Neuronal stem cell (in vitro differentiated cells): ENCODE measurements at regions not wholly inside any gene's neighbourhood (a gene's known extent, or its start where the extent isn't known, plus 50 kb on each side); places are given as distances from the start of the nearest gene placed in this dataset.

Experiments
- DNase-seq: peaks from one replicate; pipeline ENCODE4 v3.0.0-alpha.2; 2013; ENCODE audit warnings: low spot score
- H2AFZ ChIP-seq: one replicate; pipeline ENCODE4 v1.6.1; 2013; ENCODE audit warnings: mild to moderate bottlenecking, low read length, inconsistent platforms
- H2AK5ac ChIP-seq: 2 replicates; pipeline ENCODE4 v1.6.1; 2013; ENCODE audit warnings: low read depth, mild to moderate bottlenecking, inconsistent platforms, low read length, moderate library complexity, mixed read lengths
- H2BK120ac ChIP-seq: 2 replicates; pipeline ENCODE4 v1.6.1; 2013; ENCODE audit warnings: low read depth, mild to moderate bottlenecking, inconsistent platforms, low read length, moderate library complexity, mixed read lengths
- H2BK12ac ChIP-seq: one replicate; pipeline ENCODE4 v1.6.1; 2013; ENCODE audit warnings: low read length, inconsistent platforms
- H2BK15ac ChIP-seq: 2 replicates; pipeline ENCODE4 v1.6.1; 2013; ENCODE audit warnings: mild to moderate bottlenecking, low read length, inconsistent platforms, mixed read lengths
- H2BK5ac ChIP-seq: one replicate; pipeline ENCODE4 v1.6.1; 2013; ENCODE audit warnings: inconsistent platforms, mild to moderate bottlenecking, low read length, moderate library complexity
- H3K14ac ChIP-seq: one replicate; pipeline ENCODE4 v1.6.1; 2013; ENCODE audit warnings: low read length, inconsistent platforms
- H3K18ac ChIP-seq: 2 replicates; pipeline ENCODE4 v1.6.1; 2013; ENCODE audit warnings: low read length, inconsistent platforms
- H3K23ac ChIP-seq: 2 replicates; pipeline ENCODE4 v1.6.1; 2013; ENCODE audit warnings: low read depth, mild to moderate bottlenecking, mixed read lengths, low read length, inconsistent platforms; ENCODE audit not compliant: poor library complexity
- H3K27ac ChIP-seq: replicated peaks from 3 replicates; pipeline ENCODE4 v1.5.1; 2013; ENCODE audit warnings: low read length, inconsistent platforms
- H3K27me3 ChIP-seq, 3 experiments: 2 replicates each; pipeline ENCODE4 v1.6.1; 2013; ENCODE audit warnings: low read length in 3 of 3, mild to moderate bottlenecking in 2 of 3, inconsistent platforms in 1 of 3, low read depth in 1 of 3, mixed read lengths in 1 of 3, moderate library complexity in 1 of 3; ENCODE audit not compliant: control insufficient read depth in 3 of 3, insufficient read depth in 3 of 3
- H3K36me3 ChIP-seq, 2 donors: replicated peaks in 1 of 2; 2 replicates each; pipeline ENCODE4 v1.6.1; 2013; ENCODE audit warnings: low read length in 2 of 2; ENCODE audit not compliant: control insufficient read depth in 2 of 2, insufficient read depth in 2 of 2
- H3K4ac ChIP-seq: 2 replicates; pipeline ENCODE4 v1.6.1; 2013; ENCODE audit warnings: inconsistent platforms, mild to moderate bottlenecking, low read length, moderate library complexity
- H3K4me1 ChIP-seq, 2 donors: 1 replicate in 1 of 2; 2 replicates in 1 of 2; pipeline ENCODE4 v1.6.1; 2013; ENCODE audit warnings: low read length in 2 of 2, low read depth in 1 of 2; ENCODE audit not compliant: control insufficient read depth in 2 of 2, insufficient read depth in 1 of 2
- H3K4me2 ChIP-seq: one replicate; pipeline ENCODE4 v1.6.1; 2013; ENCODE audit warnings: mild to moderate bottlenecking, low read length, inconsistent platforms; ENCODE audit not compliant: insufficient read depth, poor library complexity, severe bottlenecking
- H3K4me3 ChIP-seq, 2 donors: 2 replicates each; pipeline ENCODE4 v1.5.1; 2013; ENCODE audit warnings: low read length in 2 of 2, mild to moderate bottlenecking in 2 of 2, inconsistent platforms in 1 of 2, moderate library complexity in 1 of 2
- H3K79me1 ChIP-seq: one replicate; pipeline ENCODE4 v1.6.1; 2013; ENCODE audit warnings: low read depth, mild to moderate bottlenecking, inconsistent platforms, low read length, moderate library complexity
- H3K9ac ChIP-seq: one replicate; pipeline ENCODE4 v1.6.1; 2013; ENCODE audit warnings: mild to moderate bottlenecking, low read depth, low read length, inconsistent platforms; ENCODE audit not compliant: poor library complexity
- H3K9me3 ChIP-seq, 2 donors: replicated peaks in 1 of 2; 2 replicates each; pipeline versions ENCODE3 to v1.6.1; 2013; ENCODE audit warnings: low read length in 2 of 2, mild to moderate bottlenecking in 2 of 2, inconsistent platforms in 1 of 2, low read depth in 1 of 2, mixed read lengths in 1 of 2, moderate library complexity in 1 of 2; ENCODE audit not compliant: control insufficient read depth in 2 of 2, insufficient read depth in 1 of 2
- H4K8ac ChIP-seq: one replicate; pipeline ENCODE4 v1.6.1; 2013; ENCODE audit warnings: low read depth, mild to moderate bottlenecking, inconsistent platforms, low read length, moderate library complexity
- H4K91ac ChIP-seq: one replicate; pipeline ENCODE4 v1.6.1; 2013; ENCODE audit warnings: low read length, low read depth, mild to moderate bottlenecking, inconsistent platforms; ENCODE audit not compliant: poor library complexity
- WGBS, 2 donors: extraction: QIAGEN DNeasy Blood & Tissue Kit; methylation state at CpG; one replicate each; pipeline ENCODE4 v1.1.7; 2013; ENCODE audit warnings: missing lambda C conversion rate in 2 of 2, mixed read lengths in 1 of 2; ENCODE audit not compliant: insufficient read length in 2 of 2, insufficient replicate concordance in 1 of 2; ENCODE audit errors: extremely low coverage in 2 of 2; 5-methylcytosine and 5-hydroxymethylcytosine counted together

DNA sequence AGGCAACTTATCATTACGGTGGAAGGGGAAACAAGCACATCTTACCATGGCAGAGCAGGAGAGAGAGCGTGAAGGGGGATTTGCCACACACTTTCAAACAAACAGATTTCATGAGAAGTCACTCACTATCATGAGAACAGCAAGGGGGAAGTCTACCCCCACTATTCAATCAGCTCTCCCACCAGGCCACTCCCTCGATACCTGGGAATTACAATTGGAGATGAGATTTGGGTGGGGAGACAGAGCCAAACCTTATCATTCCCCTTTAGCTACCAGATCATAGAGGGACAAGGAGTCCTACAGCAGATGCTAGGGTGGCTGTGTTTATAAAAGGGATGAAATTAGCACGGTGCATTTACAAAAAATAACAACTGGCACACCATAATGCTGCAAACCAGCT, 2149.4 kb upstream of the ACO1 start:
- H3K27me3 ChIP-seq: no peaks in the 10 kb centered on the region
- no peak overlapping the region for H3K18ac ChIP-seq
- no peaks in the 10 kb centered on the region for H3K9me3 ChIP-seq
- no peak overlapping the region for H3K27ac ChIP-seq
- H4K8ac ChIP-seq: no peak overlapping the region
- no peak overlapping the region for H2BK5ac ChIP-seq
- H3K23ac ChIP-seq: no peak overlapping the region
- H2AK5ac ChIP-seq: no peak overlapping the region
- H2AFZ ChIP-seq: peak overlapping the region; percentile 22
- H3K4me2 ChIP-seq: no peak overlapping the region
- no peak overlapping the region for H3K4ac ChIP-seq
- no CpG with 5 or more reads among the region's 4 CpGs for WGBS, 2 donors
- H3K9ac ChIP-seq: no peak overlapping the region
- no peaks in the 10 kb centered on the region for H3K4me1 ChIP-seq
- no peak overlapping the region for H3K14ac ChIP-seq
- no peak overlapping the region for H3K4me3 ChIP-seq
- H2BK12ac ChIP-seq: no peak overlapping the region
- no peak overlapping the region for H2BK120ac ChIP-seq
- H4K91ac ChIP-seq: no peak overlapping the region
- DNase-seq: no peak
- H3K79me1 ChIP-seq: no peaks in the 10 kb centered on the region
- no peak overlapping the region for H2BK15ac ChIP-seq
- no peaks in the 10 kb centered on the region for H3K36me3 ChIP-seq

DNA sequence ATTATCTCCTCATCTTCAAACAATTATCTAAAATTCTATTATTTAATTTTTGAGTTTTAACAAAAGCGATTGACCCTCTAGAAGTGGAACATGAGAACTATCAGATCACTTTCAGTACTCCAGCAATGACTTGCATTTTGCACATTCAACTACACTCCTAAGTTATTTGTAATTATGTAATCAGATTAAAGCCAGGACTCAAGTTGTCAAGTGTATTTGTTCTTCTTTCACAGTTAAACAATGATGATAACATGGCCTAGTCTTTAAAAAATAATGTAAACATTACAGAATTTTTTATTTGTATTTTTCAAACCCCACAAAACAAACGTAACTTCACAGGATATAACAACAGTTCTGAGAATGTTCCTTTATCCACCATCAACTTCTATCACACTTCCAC, 2148.9 kb upstream of the ACO1 start:
- Histone ChIP-seq H3K9me3 (no peaks in the 10 kb centered on the region), H3K27ac (no peak overlapping the region), H3K4me2 (no peak overlapping the region), H3K4ac (no peak overlapping the region), H3K9ac (no peak overlapping the region), H3K4me3 (no peak overlapping the region), H3K23ac (no peak overlapping the region), H3K27me3 (no peaks in the 10 kb centered on the region), H2AK5ac (no peak overlapping the region), H2BK120ac (no peak overlapping the region), H3K4me1 (no peaks in the 10 kb centered on the region), H4K8ac (no peak overlapping the region), H2AFZ (no peak overlapping the region), H4K91ac (no peak overlapping the region), H3K14ac (no peak overlapping the region), H2BK15ac (no peak overlapping the region), H2BK12ac (no peak overlapping the region), H3K79me1 (no peaks in the 10 kb centered on the region), H2BK5ac (no peak overlapping the region), H3K36me3 (no peaks in the 10 kb centered on the region), H3K18ac (no peak overlapping the region)
- DNase-seq: no peak
- WGBS, 2 donors: no CpG with 5 or more reads among the region's 2 CpGs

DNA sequence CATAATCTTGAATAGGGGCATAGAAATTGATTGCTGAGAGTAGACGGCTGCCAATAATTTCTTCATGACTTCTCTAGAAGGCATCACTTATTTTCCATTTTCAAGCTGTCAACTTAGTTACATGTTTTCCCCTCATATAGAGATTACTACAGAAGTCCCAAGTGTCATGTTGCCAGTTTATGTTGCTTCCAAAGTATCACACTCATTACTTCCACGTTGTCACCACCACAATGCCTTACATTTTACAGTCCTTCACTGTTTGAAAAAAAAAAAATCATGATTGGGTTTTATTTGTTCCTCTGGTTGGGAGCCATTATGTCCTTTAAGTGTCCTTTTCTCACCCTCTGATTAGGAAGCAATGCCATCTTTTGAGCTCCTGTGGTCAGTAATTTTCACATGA, 2144.6 kb upstream of the ACO1 start:
- Histone ChIP-seq H2BK5ac (no peak overlapping the region), H3K27me3 (no peaks in the 10 kb centered on the region), H3K9me3 (no peaks in the 10 kb centered on the region), H2AK5ac (no peak overlapping the region), H3K27ac (no peak overlapping the region), H2BK12ac (no peak overlapping the region), H3K18ac (no peak overlapping the region), H3K4me2 (no peak overlapping the region), H3K4me3 (no peak overlapping the region), H3K4ac (no peak overlapping the region), H4K8ac (no peak overlapping the region), H4K91ac (no peak overlapping the region), H3K4me1 (no peaks in the 10 kb centered on the region), H3K23ac (no peak overlapping the region), H3K9ac (no peak overlapping the region), H3K79me1 (no peaks in the 10 kb centered on the region), H3K36me3 (no peaks in the 10 kb centered on the region), H2AFZ (no peak overlapping the region), H3K14ac (no peak overlapping the region), H2BK15ac (no peak overlapping the region), H2BK120ac (no peak overlapping the region)
- DNase-seq: no peak
- WGBS, 2 donors: no CpG with 5 or more reads among the region's 2 CpGs

DNA sequence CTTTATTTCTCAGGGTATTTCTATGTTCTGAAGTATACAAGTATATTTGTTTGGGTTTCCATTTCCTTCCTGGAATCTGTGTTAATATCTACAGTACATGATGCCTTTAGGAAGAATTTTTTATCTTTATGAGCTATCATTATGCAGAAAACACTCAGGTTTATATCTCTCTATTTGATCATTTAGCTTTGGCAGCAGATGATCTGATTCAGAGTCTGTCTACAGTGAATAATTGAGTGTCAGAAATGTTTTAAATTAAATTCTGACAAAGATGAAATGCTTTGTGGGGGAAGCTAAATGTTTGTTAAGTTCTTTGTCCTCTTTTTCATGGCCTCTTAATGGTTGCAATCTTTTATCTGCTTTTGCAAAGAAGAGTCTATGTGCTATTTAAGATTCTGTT, 2141.0 kb upstream of the ACO1 start:
- Histone ChIP-seq H3K23ac (no peak overlapping the region), H2AK5ac (no peak overlapping the region), H3K14ac (no peak overlapping the region), H2BK12ac (no peak overlapping the region), H3K4ac (no peak overlapping the region), H3K9ac (no peak overlapping the region), H3K36me3 (no peaks in the 10 kb centered on the region), H3K79me1 (no peaks in the 10 kb centered on the region), H3K18ac (no peak overlapping the region), H2BK15ac (no peak overlapping the region), H3K4me2 (no peak overlapping the region), H4K91ac (no peak overlapping the region), H2BK120ac (no peak overlapping the region), H3K9me3 (no peaks in the 10 kb centered on the region), H3K4me3 (no peak overlapping the region), H3K4me1 (no peaks in the 10 kb centered on the region), H3K27me3 (no peaks in the 10 kb centered on the region), H4K8ac (no peak overlapping the region), H2AFZ (no peak overlapping the region), H3K27ac (no peak overlapping the region), H2BK5ac (no peak overlapping the region)
- no peak for DNase-seq
